ENCODE measurements at regions not wholly inside any gene's neighbourhood (a gene's known extent, or its start where the extent isn't known, plus 50 kb on each side); places are given as distances from the start of the nearest gene placed in this dataset.
A peak's percentile ranks its signal among the peaks of the same experiment; 100 is the strongest.

DNA sequence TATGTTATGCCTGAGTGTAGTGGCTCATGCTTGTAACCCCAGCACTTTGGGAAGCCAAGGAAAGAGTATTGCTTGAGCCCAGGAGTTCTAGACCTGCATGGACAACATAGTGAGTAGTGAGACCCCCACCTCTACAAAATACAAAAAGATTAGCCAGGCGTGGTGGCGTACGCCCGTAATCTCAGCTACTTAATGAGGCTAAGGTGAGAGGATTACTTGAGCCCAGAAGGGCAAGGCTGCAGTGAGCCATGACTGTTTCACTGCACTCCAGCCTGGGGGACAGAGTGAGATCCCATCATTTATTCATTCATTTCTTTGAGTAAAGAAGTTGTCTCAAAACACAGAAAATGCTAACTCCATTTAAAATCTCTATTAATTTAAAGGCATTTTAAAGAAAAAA, 1061.6 kb downstream of the JRKL start (continued):
- TF ChIP-seq, protein P1, sequence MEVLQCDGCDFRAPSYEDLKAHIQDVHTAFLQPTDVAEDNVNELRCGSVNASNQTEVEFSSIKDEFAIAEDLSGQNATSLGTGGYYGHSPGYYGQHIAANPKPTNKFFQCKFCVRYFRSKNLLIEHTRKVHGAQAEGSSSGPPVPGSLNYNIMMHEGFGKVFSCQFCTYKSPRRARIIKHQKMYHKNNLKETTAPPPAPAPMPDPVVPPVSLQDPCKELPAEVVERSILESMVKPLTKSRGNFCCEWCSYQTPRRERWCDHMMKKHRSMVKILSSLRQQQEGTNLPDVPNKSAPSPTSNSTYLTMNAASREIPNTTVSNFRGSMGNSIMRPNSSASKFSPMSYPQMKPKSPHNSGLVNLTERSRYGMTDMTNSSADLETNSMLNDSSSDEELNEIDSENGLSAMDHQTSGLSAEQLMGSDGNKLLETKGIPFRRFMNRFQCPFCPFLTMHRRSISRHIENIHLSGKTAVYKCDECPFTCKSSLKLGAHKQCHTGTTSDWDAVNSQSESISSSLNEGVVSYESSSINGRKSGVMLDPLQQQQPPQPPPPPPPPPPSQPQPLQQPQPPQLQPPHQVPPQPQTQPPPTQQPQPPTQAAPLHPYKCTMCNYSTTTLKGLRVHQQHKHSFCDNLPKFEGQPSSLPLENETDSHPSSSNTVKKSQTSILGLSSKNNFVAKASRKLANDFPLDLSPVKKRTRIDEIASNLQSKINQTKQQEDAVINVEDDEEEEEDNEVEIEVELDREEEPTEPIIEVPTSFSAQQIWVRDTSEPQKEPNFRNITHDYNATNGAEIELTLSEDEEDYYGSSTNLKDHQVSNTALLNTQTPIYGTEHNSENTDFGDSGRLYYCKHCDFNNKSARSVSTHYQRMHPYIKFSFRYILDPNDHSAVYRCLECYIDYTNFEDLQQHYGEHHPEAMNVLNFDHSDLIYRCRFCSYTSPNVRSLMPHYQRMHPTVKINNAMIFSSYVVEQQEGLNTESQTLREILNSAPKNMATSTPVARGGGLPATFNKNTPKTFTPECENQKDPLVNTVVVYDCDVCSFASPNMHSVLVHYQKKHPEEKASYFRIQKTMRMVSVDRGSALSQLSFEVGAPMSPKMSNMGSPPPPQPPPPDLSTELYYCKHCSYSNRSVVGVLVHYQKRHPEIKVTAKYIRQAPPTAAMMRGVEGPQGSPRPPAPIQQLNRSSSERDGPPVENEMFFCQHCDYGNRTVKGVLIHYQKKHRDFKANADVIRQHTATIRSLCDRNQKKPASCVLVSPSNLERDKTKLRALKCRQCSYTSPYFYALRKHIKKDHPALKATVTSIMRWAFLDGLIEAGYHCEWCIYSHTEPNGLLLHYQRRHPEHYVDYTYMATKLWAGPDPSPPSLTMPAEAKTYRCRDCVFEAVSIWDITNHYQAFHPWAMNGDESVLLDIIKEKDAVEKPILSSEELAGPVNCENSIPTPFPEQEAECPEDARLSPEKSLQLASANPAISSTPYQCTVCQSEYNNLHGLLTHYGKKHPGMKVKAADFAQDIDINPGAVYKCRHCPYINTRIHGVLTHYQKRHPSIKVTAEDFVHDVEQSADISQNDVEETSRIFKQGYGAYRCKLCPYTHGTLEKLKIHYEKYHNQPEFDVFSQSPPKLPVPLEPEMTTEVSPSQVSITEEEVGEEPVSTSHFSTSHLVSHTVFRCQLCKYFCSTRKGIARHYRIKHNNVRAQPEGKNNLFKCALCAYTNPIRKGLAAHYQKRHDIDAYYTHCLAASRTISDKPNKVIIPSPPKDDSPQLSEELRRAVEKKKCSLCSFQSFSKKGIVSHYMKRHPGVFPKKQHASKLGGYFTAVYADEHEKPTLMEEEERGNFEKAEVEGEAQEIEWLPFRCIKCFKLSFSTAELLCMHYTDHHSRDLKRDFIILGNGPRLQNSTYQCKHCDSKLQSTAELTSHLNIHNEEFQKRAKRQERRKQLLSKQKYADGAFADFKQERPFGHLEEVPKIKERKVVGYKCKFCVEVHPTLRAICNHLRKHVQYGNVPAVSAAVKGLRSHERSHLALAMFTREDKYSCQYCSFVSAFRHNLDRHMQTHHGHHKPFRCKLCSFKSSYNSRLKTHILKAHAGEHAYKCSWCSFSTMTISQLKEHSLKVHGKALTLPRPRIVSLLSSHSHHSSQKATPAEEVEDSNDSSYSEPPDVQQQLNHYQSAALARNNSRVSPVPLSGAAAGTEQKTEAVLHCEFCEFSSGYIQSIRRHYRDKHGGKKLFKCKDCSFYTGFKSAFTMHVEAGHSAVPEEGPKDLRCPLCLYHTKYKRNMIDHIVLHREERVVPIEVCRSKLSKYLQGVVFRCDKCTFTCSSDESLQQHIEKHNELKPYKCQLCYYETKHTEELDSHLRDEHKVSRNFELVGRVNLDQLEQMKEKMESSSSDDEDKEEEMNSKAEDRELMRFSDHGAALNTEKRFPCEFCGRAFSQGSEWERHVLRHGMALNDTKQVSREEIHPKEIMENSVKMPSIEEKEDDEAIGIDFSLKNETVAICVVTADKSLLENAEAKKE (CRISPR knock-in tag; IDR thresholded peaks at IDR 0.05): no peak
- TF ChIP-seq ZNF114 (CRISPR knock-in tag; IDR thresholded peaks at IDR 0.05) (no peak), CREB1 (CRISPR knock-in tag; IDR thresholded peaks at IDR 0.05; ENCODE audit: low read depth) (no peak), ZNF331 (CRISPR knock-in tag; IDR thresholded peaks at IDR 0.05; ENCODE audit: low read depth) (no peak), STAT1 (IDR thresholded peaks at IDR 0.05; ENCODE audit: unreplicated experiment) (no peak), EZH2 (IDR thresholded peaks at IDR 0.05; ENCODE audit: low read depth, unreplicated experiment) (no peak)

DNA sequence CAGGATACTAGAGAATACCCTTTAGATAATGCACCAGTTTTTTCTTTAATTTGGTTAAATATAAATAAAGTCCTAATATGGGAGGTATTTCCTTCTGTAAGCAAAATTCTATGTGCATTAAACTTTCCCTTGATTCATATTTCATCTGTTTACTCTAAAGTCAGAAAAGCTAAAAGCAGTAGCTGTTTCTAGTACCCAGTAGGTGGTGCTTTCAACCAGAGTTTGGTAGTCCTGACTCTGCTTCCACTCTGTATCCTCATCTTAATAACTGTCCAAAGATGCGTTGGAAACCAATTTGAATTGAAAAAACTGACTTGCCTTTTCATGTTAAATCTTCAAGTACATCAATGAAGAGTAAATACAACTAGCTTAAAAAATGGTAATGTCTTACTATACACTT, 1065.2 kb downstream of the JRKL start:
- Mint-ChIP-seq H3K4me1 (peaks cover 1% of the 10 kb centered on the region; the same call in 2 of the 3 replicates), H3K4me3 (no peak overlapping the region), H3K36me3 (ENCODE audit: low read depth) (no peaks in the 10 kb centered on the region), H3K9me3 (no peaks in the 10 kb centered on the region), H3K27ac (no peak overlapping the region), H3K27me3 (ENCODE audit: insufficient read depth, low read depth, poor library complexity) (no peaks in the 10 kb centered on the region)
- no peak overlapping the region for H3K4me2 ChIP-seq
- ATAC-seq: no peak
- no peaks in the 10 kb centered on the region for H3F3A ChIP-seq (replicated peaks; ENCODE audit: low read depth)
- no peaks in the 10 kb centered on the region for H4K20me1 ChIP-seq (replicated peaks; ENCODE audit: insufficient read depth)
- DNase-seq (ENCODE audit: low spot score): peak; percentile 20
- no peak overlapping the region for H2AFZ ChIP-seq
- no peaks in the 10 kb centered on the region for H3K9me2 ChIP-seq (ENCODE audit: insufficient read depth)
- H3K27me3 ChIP-seq (ENCODE audit: insufficient read depth): no peaks in the 10 kb centered on the region
- no peak overlapping the region for H3K4me3 ChIP-seq
- H3K4me1 ChIP-seq (ENCODE audit: insufficient read depth): no peaks in the 10 kb centered on the region
- H3K36me3 ChIP-seq (ENCODE audit: insufficient read depth): no peaks in the 10 kb centered on the region
- H3K79me2 ChIP-seq (replicated peaks; ENCODE audit: insufficient read depth): no peaks in the 10 kb centered on the region
- TF ChIP-seq JUNB (IDR thresholded peaks at IDR 0.05; ENCODE audit: unreplicated experiment): no peak
- TF ChIP-seq, protein P2, sequence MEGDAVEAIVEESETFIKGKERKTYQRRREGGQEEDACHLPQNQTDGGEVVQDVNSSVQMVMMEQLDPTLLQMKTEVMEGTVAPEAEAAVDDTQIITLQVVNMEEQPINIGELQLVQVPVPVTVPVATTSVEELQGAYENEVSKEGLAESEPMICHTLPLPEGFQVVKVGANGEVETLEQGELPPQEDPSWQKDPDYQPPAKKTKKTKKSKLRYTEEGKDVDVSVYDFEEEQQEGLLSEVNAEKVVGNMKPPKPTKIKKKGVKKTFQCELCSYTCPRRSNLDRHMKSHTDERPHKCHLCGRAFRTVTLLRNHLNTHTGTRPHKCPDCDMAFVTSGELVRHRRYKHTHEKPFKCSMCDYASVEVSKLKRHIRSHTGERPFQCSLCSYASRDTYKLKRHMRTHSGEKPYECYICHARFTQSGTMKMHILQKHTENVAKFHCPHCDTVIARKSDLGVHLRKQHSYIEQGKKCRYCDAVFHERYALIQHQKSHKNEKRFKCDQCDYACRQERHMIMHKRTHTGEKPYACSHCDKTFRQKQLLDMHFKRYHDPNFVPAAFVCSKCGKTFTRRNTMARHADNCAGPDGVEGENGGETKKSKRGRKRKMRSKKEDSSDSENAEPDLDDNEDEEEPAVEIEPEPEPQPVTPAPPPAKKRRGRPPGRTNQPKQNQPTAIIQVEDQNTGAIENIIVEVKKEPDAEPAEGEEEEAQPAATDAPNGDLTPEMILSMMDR (conservative IDR thresholded peaks at IDR 0.05; ENCODE audit: low read depth in 2 of 2): peak; percentile 50 to 61
- no peak overlapping the region for H3K27ac ChIP-seq (ENCODE audit: low read depth)

Data from GM23338 (cell line).